ENCODE measurements at regions not wholly inside any gene's neighbourhood (a gene's known extent, or its start where the extent isn't known, plus 50 kb on each side); places are given as distances from the start of the nearest gene placed in this dataset.

DNA sequence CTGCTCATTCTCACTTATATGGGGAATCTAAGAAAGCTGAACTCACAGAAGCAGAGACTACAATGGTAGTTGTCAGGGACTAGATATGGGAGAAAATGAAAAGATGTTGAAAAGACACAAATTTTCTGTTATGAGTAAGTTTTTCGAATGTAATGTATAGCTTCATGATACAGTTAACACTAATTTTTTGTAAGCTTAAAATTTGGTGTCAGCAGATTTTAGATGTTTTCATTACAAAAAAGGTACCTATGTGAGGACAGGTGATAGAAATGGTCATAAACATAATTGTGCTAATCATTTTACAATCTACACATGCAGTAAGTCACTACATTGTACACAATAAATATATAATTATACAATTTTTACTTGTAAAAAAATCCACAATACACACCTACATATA lies 286.6 kb downstream of the ZNF33B start:
- TF ChIP-seq, protein P1, sequence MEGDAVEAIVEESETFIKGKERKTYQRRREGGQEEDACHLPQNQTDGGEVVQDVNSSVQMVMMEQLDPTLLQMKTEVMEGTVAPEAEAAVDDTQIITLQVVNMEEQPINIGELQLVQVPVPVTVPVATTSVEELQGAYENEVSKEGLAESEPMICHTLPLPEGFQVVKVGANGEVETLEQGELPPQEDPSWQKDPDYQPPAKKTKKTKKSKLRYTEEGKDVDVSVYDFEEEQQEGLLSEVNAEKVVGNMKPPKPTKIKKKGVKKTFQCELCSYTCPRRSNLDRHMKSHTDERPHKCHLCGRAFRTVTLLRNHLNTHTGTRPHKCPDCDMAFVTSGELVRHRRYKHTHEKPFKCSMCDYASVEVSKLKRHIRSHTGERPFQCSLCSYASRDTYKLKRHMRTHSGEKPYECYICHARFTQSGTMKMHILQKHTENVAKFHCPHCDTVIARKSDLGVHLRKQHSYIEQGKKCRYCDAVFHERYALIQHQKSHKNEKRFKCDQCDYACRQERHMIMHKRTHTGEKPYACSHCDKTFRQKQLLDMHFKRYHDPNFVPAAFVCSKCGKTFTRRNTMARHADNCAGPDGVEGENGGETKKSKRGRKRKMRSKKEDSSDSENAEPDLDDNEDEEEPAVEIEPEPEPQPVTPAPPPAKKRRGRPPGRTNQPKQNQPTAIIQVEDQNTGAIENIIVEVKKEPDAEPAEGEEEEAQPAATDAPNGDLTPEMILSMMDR (IDR thresholded peaks at IDR 0.05), result no peak
- no peak for TF ChIP-seq POLR2AphosphoS5 (IDR thresholded peaks at IDR 0.05)
